Type B pancreatic cell (in vitro differentiated cells): ENCODE measurements at regions not wholly inside any gene's neighbourhood (a gene's known extent, or its start where the extent isn't known, plus 50 kb on each side); places are given as distances from the start of the nearest gene placed in this dataset.
A peak's percentile ranks its signal among the peaks of the same experiment; 100 is the strongest.

Source experiments
- DNase-seq: peaks from one replicate; pipeline ENCODE4 v3.0.0; 2021; ENCODE audit warnings: mixed read lengths; ENCODE audit not compliant: unreplicated experiment; ENCODE audit errors: extremely low spot score
- H3K27ac Mint-ChIP-seq: 2 replicates; pipeline ENCODE4 v1.8.0; 2021; ENCODE audit warnings: mild to moderate bottlenecking, mixed read lengths
- H3K27me3 Mint-ChIP-seq: 2 replicates; pipeline ENCODE4 v1.8.0; 2021; ENCODE audit warnings: mixed read lengths
- H3K36me3 Mint-ChIP-seq: 2 replicates; pipeline ENCODE4 v1.8.0; 2021; ENCODE audit warnings: mixed read lengths
- H3K4me1 Mint-ChIP-seq: one replicate; pipeline ENCODE4 v1.8.0; 2021; ENCODE audit warnings: mixed read lengths; ENCODE audit not compliant: unreplicated experiment
- H3K4me3 Mint-ChIP-seq: 2 replicates; pipeline ENCODE4 v1.8.0; 2021; ENCODE audit warnings: mild to moderate bottlenecking, mixed read lengths
- H3K9me3 Mint-ChIP-seq: 2 replicates; pipeline ENCODE4 v1.8.0; 2021; ENCODE audit warnings: mixed read lengths
- CTCF ChIP-seq: fragments of 200-600 bp; sonication (generic); conservative IDR thresholded peaks from 2 replicates; pipeline ENCODE4 v1.5.0; 2021; ENCODE audit warnings: antibody characterized with exemption, mild to moderate bottlenecking

- no peaks in the 10 kb centered on the region for H3K27me3 Mint-ChIP-seq
- H3K4me3 Mint-ChIP-seq, result no peak overlapping the region
- no peaks in the 10 kb centered on the region for H3K4me1 Mint-ChIP-seq
- H3K36me3 Mint-ChIP-seq, result no peaks in the 10 kb centered on the region
- TF ChIP-seq CTCF, result no peak
- H3K27ac Mint-ChIP-seq, result no peak overlapping the region
- no peaks in the 10 kb centered on the region for H3K9me3 Mint-ChIP-seq
- DNase-seq, result no peak
Observed at GRCh38 chr4:177612684-177613083, 170.4 kb upstream of the AGA start.

- H3K9me3 Mint-ChIP-seq, result no peaks in the 10 kb centered on the region
- no peaks in the 10 kb centered on the region for H3K27me3 Mint-ChIP-seq
- TF ChIP-seq CTCF, result no peak
- H3K4me3 Mint-ChIP-seq, result no peak overlapping the region
- no peak overlapping the region for H3K27ac Mint-ChIP-seq
- H3K4me1 Mint-ChIP-seq, result no peaks in the 10 kb centered on the region
- H3K36me3 Mint-ChIP-seq, result no peaks in the 10 kb centered on the region
- no peak for DNase-seq
Observed at GRCh38 chr4:177632481-177632880, 190.2 kb upstream of the AGA start.

- Mint-ChIP-seq H3K27me3 (no peaks in the 10 kb centered on the region), H3K4me1 (no peaks in the 10 kb centered on the region), H3K27ac (no peak overlapping the region), H3K9me3 (no peaks in the 10 kb centered on the region), H3K36me3 (no peaks in the 10 kb centered on the region), H3K4me3 (no peak overlapping the region)
- TF ChIP-seq CTCF, result no peak
- DNase-seq, result no peak
Observed at GRCh38 chr4:177638871-177639270, 196.6 kb upstream of the AGA start.

- no peak for DNase-seq
- H3K4me3 Mint-ChIP-seq, result no peak overlapping the region
- no peaks in the 10 kb centered on the region for H3K9me3 Mint-ChIP-seq
- no peaks in the 10 kb centered on the region for H3K36me3 Mint-ChIP-seq
- TF ChIP-seq CTCF, result no peak
- no peaks in the 10 kb centered on the region for H3K4me1 Mint-ChIP-seq
- H3K27me3 Mint-ChIP-seq, result no peaks in the 10 kb centered on the region
- H3K27ac Mint-ChIP-seq, result no peak overlapping the region
Observed at GRCh38 chr4:177640864-177641263, 198.6 kb upstream of the AGA start.

- H3K27me3 Mint-ChIP-seq, result no peaks in the 10 kb centered on the region
- peaks cover 4% of the 10 kb centered on the region for H3K4me1 Mint-ChIP-seq
- DNase-seq, result no peak
- H3K4me3 Mint-ChIP-seq, result no peak overlapping the region
- no peaks in the 10 kb centered on the region for H3K9me3 Mint-ChIP-seq
- TF ChIP-seq CTCF, result no peak
- peaks cover 3% of the 10 kb centered on the region for H3K36me3 Mint-ChIP-seq
- no peak overlapping the region for H3K27ac Mint-ChIP-seq
Observed at GRCh38 chr4:177660223-177660622, 218.0 kb upstream of the AGA start.

GRCh38 chr4:177667687-177668086, 225.4 kb upstream of the AGA start:
- no peak overlapping the region for H3K27ac Mint-ChIP-seq
- no peaks in the 10 kb centered on the region for H3K27me3 Mint-ChIP-seq

More at GRCh38 chr4:177667687-177668086, 225.4 kb upstream of the AGA start:
- peak; percentile 45 for TF ChIP-seq CTCF
- H3K4me3 Mint-ChIP-seq, result no peak overlapping the region
- no peaks in the 10 kb centered on the region for H3K36me3 Mint-ChIP-seq
- no peaks in the 10 kb centered on the region for H3K9me3 Mint-ChIP-seq
- no peaks in the 10 kb centered on the region for H3K4me1 Mint-ChIP-seq
- no peak for DNase-seq
